ENCODE measurements at regions not wholly inside any gene's neighbourhood (a gene's known extent, or its start where the extent isn't known, plus 50 kb on each side); places are given as distances from the start of the nearest gene placed in this dataset.

GRCh38 chr3:94734206-94734605 is 671.3 kb downstream of the NSUN3 start:
- Histone ChIP-seq H3K27me3 (ENCODE audit: control insufficient read depth, insufficient read depth, low read length) (no peaks in the 10 kb centered on the region), H3K4me3 (ENCODE audit: low read depth, low read length) (no peak overlapping the region), H3K36me3 (ENCODE audit: control insufficient read depth, insufficient read depth, low read length) (no peaks in the 10 kb centered on the region)
- CTCF ChIA-PET = no interaction called here
- TF ChIP-seq CTCF (IDR thresholded peaks at IDR 0.05; ENCODE audit: insufficient read depth, low read depth, low read length) = no peak
- POLR2A ChIA-PET = no interaction called here
- no peak for DNase-seq (ENCODE audit: low read depth)

DNA sequence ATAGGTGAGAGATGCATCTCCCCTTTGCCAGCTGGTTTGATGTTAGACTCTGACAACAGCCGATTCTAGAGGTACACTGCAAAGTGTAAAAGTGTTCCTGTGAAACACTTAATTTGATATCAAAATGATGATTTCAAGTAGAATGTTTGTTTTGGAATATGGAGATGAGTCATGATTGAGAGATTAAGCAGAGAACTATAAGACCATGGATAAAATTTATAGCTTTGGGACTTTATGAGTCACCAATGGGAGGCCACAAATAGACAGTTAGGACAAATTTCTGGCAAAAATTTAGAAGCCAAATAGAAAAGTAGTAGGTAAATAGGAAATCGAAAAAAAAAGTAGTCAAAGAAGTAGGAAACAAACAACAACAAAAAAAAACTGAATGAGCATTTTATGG is 672.5 kb downstream of the NSUN3 start:
- DNase-seq (ENCODE audit: low read depth) = no peak
- CTCF ChIA-PET = no interaction called here
- no peak for TF ChIP-seq CTCF (IDR thresholded peaks at IDR 0.05; ENCODE audit: insufficient read depth, low read depth, low read length)
- POLR2A ChIA-PET = no interaction called here
- Histone ChIP-seq H3K36me3 (ENCODE audit: control insufficient read depth, insufficient read depth, low read length) (no peaks in the 10 kb centered on the region), H3K4me3 (ENCODE audit: low read depth, low read length) (no peak overlapping the region), H3K27me3 (ENCODE audit: control insufficient read depth, insufficient read depth, low read length) (no peaks in the 10 kb centered on the region)

- ChIA-PET CTCF (no interaction called here), POLR2A (no interaction called here)
- DNase-seq (ENCODE audit: low read depth) = no peak
- Histone ChIP-seq H3K36me3 (ENCODE audit: control insufficient read depth, insufficient read depth, low read length) (no peaks in the 10 kb centered on the region), H3K27me3 (ENCODE audit: control insufficient read depth, insufficient read depth, low read length) (no peaks in the 10 kb centered on the region), H3K4me3 (ENCODE audit: low read depth, low read length) (no peak overlapping the region)
- no peak for TF ChIP-seq CTCF (IDR thresholded peaks at IDR 0.05; ENCODE audit: insufficient read depth, low read depth, low read length)
Measured at GRCh38 chr3:94737116-94737515, 674.3 kb downstream of the NSUN3 start.

DNA sequence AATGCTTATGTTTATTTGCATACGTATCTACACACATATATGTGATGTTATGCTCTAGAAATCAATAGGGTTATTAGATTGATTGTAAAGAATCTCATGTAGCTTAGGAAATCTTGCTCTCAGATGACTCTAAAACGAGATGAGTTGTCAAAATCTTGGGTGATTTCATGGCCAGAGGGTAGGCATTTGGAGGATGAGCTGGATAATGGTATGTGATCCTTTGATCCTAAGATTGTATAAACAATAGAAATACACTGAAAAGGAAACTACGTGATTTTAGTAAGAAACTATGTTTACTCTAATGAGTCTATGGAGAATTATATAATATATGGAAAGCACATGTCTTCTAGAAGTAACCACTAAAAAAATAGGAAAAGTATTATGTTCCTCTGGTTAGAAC is 676.6 kb downstream of the NSUN3 start:
- TF ChIP-seq CTCF (IDR thresholded peaks at IDR 0.05; ENCODE audit: insufficient read depth, low read depth, low read length) = no peak
- Histone ChIP-seq H3K4me3 (ENCODE audit: low read depth, low read length) (no peak overlapping the region), H3K36me3 (ENCODE audit: control insufficient read depth, insufficient read depth, low read length) (no peaks in the 10 kb centered on the region), H3K27me3 (ENCODE audit: control insufficient read depth, insufficient read depth, low read length) (no peaks in the 10 kb centered on the region)
- CTCF ChIA-PET = no interaction called here
- no peak for DNase-seq (ENCODE audit: low read depth)
- POLR2A ChIA-PET = no interaction called here

GRCh38 chr3:94758751-94759150 is 695.9 kb downstream of the NSUN3 start:
- no peak overlapping the region for H3K4me3 ChIP-seq (ENCODE audit: low read depth, low read length)
- ChIA-PET CTCF (no interaction called here), POLR2A (no interaction called here)
- no peaks in the 10 kb centered on the region for H3K36me3 ChIP-seq (ENCODE audit: control insufficient read depth, insufficient read depth, low read length)
- TF ChIP-seq CTCF (IDR thresholded peaks at IDR 0.05; ENCODE audit: insufficient read depth, low read depth, low read length) = no peak
- no peaks in the 10 kb centered on the region for H3K27me3 ChIP-seq (ENCODE audit: control insufficient read depth, insufficient read depth, low read length)
- no peak for DNase-seq (ENCODE audit: low read depth)

All from BJ (cell line).